Keratinocyte (primary cell): ENCODE measurements at regions not wholly inside any gene's neighbourhood (a gene's known extent, or its start where the extent isn't known, plus 50 kb on each side); places are given as distances from the start of the nearest gene placed in this dataset.

ENCODE experiments used
- DNase-seq: peaks from one replicate; pipeline ENCODE4 v3.0.0-alpha.2; 2011; ENCODE audit warnings: low read depth, missing footprints, low spot score
- FAIRE-seq: peaks from 2 replicates; lab custom pipeline; 2011; peaks lifted over from hg19 to GRCh38; lab: Jason Lieb, UNC
- H2AFZ ChIP-seq: 2 replicates; pipeline ENCODE4 v1.6.0; 2012; ENCODE audit warnings: low read length, control low read depth, inconsistent platforms; ENCODE audit not compliant: control insufficient read depth
- H3K27ac ChIP-seq: 2 replicates; pipeline ENCODE4 v1.5.1; 2011; ENCODE audit warnings: low read length; ENCODE audit not compliant: control insufficient read depth, insufficient read depth
- H3K27me3 ChIP-seq: 3 replicates; pipeline ENCODE4 v1.6.0; 2011; ENCODE audit warnings: low read length; ENCODE audit not compliant: control insufficient read depth, insufficient read depth; ENCODE audit errors: extremely low read depth
- H3K36me3 ChIP-seq, 2 experiments: 2 replicates in 1 of 2; 3 replicates in 1 of 2; pipeline ENCODE4 v1.5.1; 2011; ENCODE audit warnings: low read length in 2 of 2, mild to moderate bottlenecking in 1 of 2; ENCODE audit not compliant: control insufficient read depth in 2 of 2, insufficient read depth in 2 of 2; ENCODE audit errors: extremely low read depth in 1 of 2
- H3K4me1 ChIP-seq: 3 replicates; pipeline ENCODE4 v1.5.1; 2011; ENCODE audit warnings: low read length; ENCODE audit not compliant: control insufficient read depth, insufficient read depth; ENCODE audit errors: extremely low read depth
- H3K4me2 ChIP-seq: 3 replicates; pipeline ENCODE4 v1.6.0; 2011; ENCODE audit warnings: low read depth, low read length; ENCODE audit not compliant: control insufficient read depth, insufficient read depth; ENCODE audit errors: extremely low read depth
- H3K4me3 ChIP-seq, 3 experiments: fragments of 200-600 bp in 1 of 3; sonication (generic) in 1 of 3; 2 replicates in 2 of 3; 3 replicates in 1 of 3; pipeline ENCODE4 v1.5.1; 2011 to 2016; ENCODE audit warnings: low read length in 3 of 3, mild to moderate bottlenecking in 3 of 3, control low read depth in 2 of 3, inconsistent platforms in 1 of 3, low read depth in 1 of 3, mixed read lengths in 1 of 3, mixed run types in 1 of 3, moderate library complexity in 1 of 3; ENCODE audit not compliant: control insufficient read depth in 2 of 3, insufficient read depth in 2 of 3; ENCODE audit errors: extremely low read depth in 1 of 3
- H3K79me2 ChIP-seq: 2 replicates; pipeline ENCODE4 v1.6.0; 2012; ENCODE audit warnings: low read length; ENCODE audit not compliant: control insufficient read depth, insufficient read depth
- H3K9ac ChIP-seq: 3 replicates; pipeline ENCODE4 v1.6.0; 2011; ENCODE audit warnings: low read length; ENCODE audit not compliant: control insufficient read depth, insufficient read depth; ENCODE audit errors: extremely low read depth
- H3K9me1 ChIP-seq: 3 replicates; pipeline ENCODE4 v1.6.0; 2011; ENCODE audit warnings: low read length; ENCODE audit not compliant: control insufficient read depth, insufficient read depth; ENCODE audit errors: extremely low read depth
- H3K9me3 ChIP-seq: 2 replicates; pipeline ENCODE4 v1.5.1; 2012; ENCODE audit warnings: low read depth, low read length; ENCODE audit not compliant: control insufficient read depth
- H4K20me1 ChIP-seq: 3 replicates; pipeline ENCODE4 v1.6.0; 2011; ENCODE audit warnings: low read length; ENCODE audit not compliant: control insufficient read depth, insufficient read depth; ENCODE audit errors: extremely low read depth
- EZH2 ChIP-seq: IDR thresholded peaks from one replicate; pipeline ENCODE4 v1.6.1; 2012; ENCODE audit warnings: inconsistent platforms, mild to moderate bottlenecking, low read length, moderate library complexity
- dilution Hi-C: fragments of 300-500 bp; cut with MboI; formaldehyde crosslinking; loops from one replicate; pipeline ENCODE4 v1.7.0; 2020; ENCODE audit warnings: low sequenced_read_pairs; ENCODE audit not compliant: extremely low pct_ligation_motif_present
- TF ChIP-seq, protein P1 (sequence below), 3 experiments: IDR thresholded peaks in 1 of 3; conservative IDR thresholded peaks in 1 of 3; optimal IDR thresholded peaks in 1 of 3; 2 replicates in 2 of 3; 3 replicates in 1 of 3; pipeline versions ENCODE3 to v1.5.1; 2011; ENCODE audit warnings: low read length in 3 of 3, mild to moderate bottlenecking in 3 of 3, moderate library complexity in 2 of 3, control low read depth in 1 of 3, inconsistent platforms in 1 of 3; ENCODE audit not compliant: insufficient read depth in 2 of 3; ENCODE audit errors: extremely low read depth in 1 of 3

DNA sequence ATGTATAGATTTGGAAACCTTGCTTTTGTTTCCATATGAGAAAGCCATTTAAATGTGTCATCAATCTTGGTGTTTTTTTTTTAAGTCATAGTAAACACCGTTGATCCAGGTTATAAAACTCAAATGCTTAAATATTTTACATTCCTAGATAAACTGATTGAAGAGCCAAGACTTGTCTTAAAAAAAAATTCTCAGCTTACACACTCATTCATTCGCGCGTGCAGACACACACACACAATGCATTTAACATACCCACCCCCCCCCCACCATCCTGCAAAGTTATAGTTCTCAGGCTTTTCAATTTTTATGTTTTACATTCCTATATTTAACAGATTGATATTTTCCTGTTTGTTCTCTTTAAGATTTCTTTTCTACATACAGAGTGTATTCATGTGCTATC is 536.4 kb downstream of the PRKD1 start:
- Histone ChIP-seq H3K4me2 (no peak overlapping the region), H3K27ac (no peak overlapping the region), H3K4me3 (no peak overlapping the region), H3K4me1 (no peaks in the 10 kb centered on the region), H3K36me3 (no peaks in the 10 kb centered on the region), H3K9me1 (no peaks in the 10 kb centered on the region), H3K9ac (no peak overlapping the region), H2AFZ (no peak overlapping the region), H3K79me2 (no peaks in the 10 kb centered on the region), H4K20me1 (no peaks in the 10 kb centered on the region), H3K9me3 (no peaks in the 10 kb centered on the region), H3K27me3 (no peaks in the 10 kb centered on the region)
- dilution Hi-C loops, result no loop called here
- no peak for FAIRE-seq
- no peak for DNase-seq
- TF ChIP-seq, protein P1, sequence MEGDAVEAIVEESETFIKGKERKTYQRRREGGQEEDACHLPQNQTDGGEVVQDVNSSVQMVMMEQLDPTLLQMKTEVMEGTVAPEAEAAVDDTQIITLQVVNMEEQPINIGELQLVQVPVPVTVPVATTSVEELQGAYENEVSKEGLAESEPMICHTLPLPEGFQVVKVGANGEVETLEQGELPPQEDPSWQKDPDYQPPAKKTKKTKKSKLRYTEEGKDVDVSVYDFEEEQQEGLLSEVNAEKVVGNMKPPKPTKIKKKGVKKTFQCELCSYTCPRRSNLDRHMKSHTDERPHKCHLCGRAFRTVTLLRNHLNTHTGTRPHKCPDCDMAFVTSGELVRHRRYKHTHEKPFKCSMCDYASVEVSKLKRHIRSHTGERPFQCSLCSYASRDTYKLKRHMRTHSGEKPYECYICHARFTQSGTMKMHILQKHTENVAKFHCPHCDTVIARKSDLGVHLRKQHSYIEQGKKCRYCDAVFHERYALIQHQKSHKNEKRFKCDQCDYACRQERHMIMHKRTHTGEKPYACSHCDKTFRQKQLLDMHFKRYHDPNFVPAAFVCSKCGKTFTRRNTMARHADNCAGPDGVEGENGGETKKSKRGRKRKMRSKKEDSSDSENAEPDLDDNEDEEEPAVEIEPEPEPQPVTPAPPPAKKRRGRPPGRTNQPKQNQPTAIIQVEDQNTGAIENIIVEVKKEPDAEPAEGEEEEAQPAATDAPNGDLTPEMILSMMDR (optimal IDR thresholded peaks at IDR 0.05 in 1 of 3, IDR thresholded peaks at IDR 0.05 in 1 of 3, conservative IDR thresholded peaks at IDR 0.05 in 1 of 3; ENCODE audit: extremely low read depth in 1 of 3, insufficient read depth in 2 of 3, low read length in 3 of 3), result no peak
- no peak for TF ChIP-seq EZH2

GRCh38 chr14:29391801-29392200 is 535.8 kb downstream of the PRKD1 start:
- TF ChIP-seq, protein P1 (optimal IDR thresholded peaks at IDR 0.05 in 1 of 3, IDR thresholded peaks at IDR 0.05 in 1 of 3, conservative IDR thresholded peaks at IDR 0.05 in 1 of 3; ENCODE audit: extremely low read depth in 1 of 3, insufficient read depth in 2 of 3, low read length in 3 of 3), result no peak
- no peak for TF ChIP-seq EZH2
- Histone ChIP-seq H3K9me1 (no peaks in the 10 kb centered on the region), H3K9me3 (no peaks in the 10 kb centered on the region), H3K4me1 (no peaks in the 10 kb centered on the region), H3K4me2 (no peak overlapping the region), H3K36me3 (no peaks in the 10 kb centered on the region), H3K27me3 (no peaks in the 10 kb centered on the region), H2AFZ (no peak overlapping the region), H3K9ac (no peak overlapping the region), H3K27ac (no peak overlapping the region), H3K4me3 (no peak overlapping the region), H4K20me1 (no peaks in the 10 kb centered on the region), H3K79me2 (no peaks in the 10 kb centered on the region)
- dilution Hi-C loops, result no loop called here
- DNase-seq (no peak), FAIRE-seq (no peak)
